HG03108 (cell line): ENCODE measurements at regions not wholly inside any gene's neighbourhood (a gene's known extent, or its start where the extent isn't known, plus 50 kb on each side); places are given as distances from the start of the nearest gene placed in this dataset.

ENCODE experiments used
- ATAC-seq: cut with Tn5 transposase; IDR thresholded peaks from one replicate; pipeline ENCODE4 v1.9.1; 2021; ENCODE audit warnings: moderate library complexity; ENCODE audit not compliant: unreplicated experiment

- no peak for ATAC-seq
Observed at GRCh38 chr1:81032973-81033425, 767.7 kb upstream of the ADGRL2 start.

- no peak for ATAC-seq
Observed at GRCh38 chr1:81032374-81032773, 768.4 kb upstream of the ADGRL2 start.

GRCh38 chr1:81030441-81030840 is 770.3 kb upstream of the ADGRL2 start:
- no peak for ATAC-seq

- ATAC-seq = no peak
Observed at GRCh38 chr1:81029266-81029665, 771.5 kb upstream of the ADGRL2 start.

- ATAC-seq = no peak
Observed at GRCh38 chr1:81023187-81023724, 777.5 kb upstream of the ADGRL2 start.

- no peak for ATAC-seq
Observed at GRCh38 chr1:81021134-81021533, 779.6 kb upstream of the ADGRL2 start.

GRCh38 chr1:81020506-81020905 is 780.2 kb upstream of the ADGRL2 start:
- ATAC-seq = no peak

GRCh38 chr1:81010126-81010525 is 790.6 kb upstream of the ADGRL2 start:
- no peak for ATAC-seq

GRCh38 chr1:81008293-81008692 is 792.4 kb upstream of the ADGRL2 start:
- no peak for ATAC-seq

GRCh38 chr1:81007024-81007423 is 793.7 kb upstream of the ADGRL2 start:
- ATAC-seq = no peak

- no peak for ATAC-seq
Observed at GRCh38 chr1:81006502-81006901, 794.2 kb upstream of the ADGRL2 start.

- ATAC-seq = no peak
Observed at GRCh38 chr1:81004011-81004410, 796.7 kb upstream of the ADGRL2 start.

GRCh38 chr1:80994934-80995333 is 805.8 kb upstream of the ADGRL2 start:
- no peak for ATAC-seq

- no peak for ATAC-seq
Observed at GRCh38 chr1:80994038-80994437, 806.7 kb upstream of the ADGRL2 start.

- ATAC-seq = no peak
Observed at GRCh38 chr1:80993154-80993980, 807.4 kb upstream of the ADGRL2 start.

GRCh38 chr1:80989455-80989854 is 811.3 kb upstream of the ADGRL2 start:
- ATAC-seq = no peak

- no peak for ATAC-seq
Observed at GRCh38 chr1:80988926-80989325, 811.8 kb upstream of the ADGRL2 start.

GRCh38 chr1:80987824-80988223 is 812.9 kb upstream of the ADGRL2 start:
- no peak for ATAC-seq

GRCh38 chr1:80987106-80987505 is 813.6 kb upstream of the ADGRL2 start:
- ATAC-seq = no peak

- ATAC-seq = no peak
Observed at GRCh38 chr1:80982831-80983230, 817.9 kb upstream of the ADGRL2 start.

- ATAC-seq = no peak
Observed at GRCh38 chr1:80973101-80973500, 827.6 kb upstream of the ADGRL2 start.

GRCh38 chr1:80966266-80966665 is 834.5 kb upstream of the ADGRL2 start:
- no peak for ATAC-seq

- no peak for ATAC-seq
Observed at GRCh38 chr1:80962564-80962963, 838.2 kb upstream of the ADGRL2 start.
